Amniotic stem cell (primary cell): ENCODE measurements at regions not wholly inside any gene's neighbourhood (a gene's known extent, or its start where the extent isn't known, plus 50 kb on each side); places are given as distances from the start of the nearest gene placed in this dataset.

Source experiments
- DNase-seq: peaks from one replicate; lab custom pipeline; 2025; lab: John Stamatoyannopoulos, UW

DNA sequence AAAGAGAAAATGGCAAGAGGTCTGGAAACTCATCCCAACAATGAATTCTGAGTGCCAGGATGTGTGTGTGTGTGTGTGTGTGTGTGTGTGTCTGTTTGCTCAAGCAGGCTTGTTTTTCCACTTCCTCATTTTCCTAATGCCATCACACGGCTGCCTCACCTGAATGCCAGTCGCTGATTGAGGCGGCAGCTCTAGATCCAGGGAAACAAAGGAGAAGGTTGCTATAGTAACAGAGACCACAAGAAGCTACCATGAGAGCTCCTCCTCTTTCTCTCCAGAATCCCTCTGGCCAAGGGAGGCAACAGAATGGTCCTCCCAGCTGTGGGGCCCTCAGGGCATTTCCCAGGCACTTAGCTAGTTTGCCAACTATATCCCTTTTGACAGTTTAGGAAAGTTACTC, 241.1 kb upstream of the TSHZ2 start:
- no peak for DNase-seq

DNA sequence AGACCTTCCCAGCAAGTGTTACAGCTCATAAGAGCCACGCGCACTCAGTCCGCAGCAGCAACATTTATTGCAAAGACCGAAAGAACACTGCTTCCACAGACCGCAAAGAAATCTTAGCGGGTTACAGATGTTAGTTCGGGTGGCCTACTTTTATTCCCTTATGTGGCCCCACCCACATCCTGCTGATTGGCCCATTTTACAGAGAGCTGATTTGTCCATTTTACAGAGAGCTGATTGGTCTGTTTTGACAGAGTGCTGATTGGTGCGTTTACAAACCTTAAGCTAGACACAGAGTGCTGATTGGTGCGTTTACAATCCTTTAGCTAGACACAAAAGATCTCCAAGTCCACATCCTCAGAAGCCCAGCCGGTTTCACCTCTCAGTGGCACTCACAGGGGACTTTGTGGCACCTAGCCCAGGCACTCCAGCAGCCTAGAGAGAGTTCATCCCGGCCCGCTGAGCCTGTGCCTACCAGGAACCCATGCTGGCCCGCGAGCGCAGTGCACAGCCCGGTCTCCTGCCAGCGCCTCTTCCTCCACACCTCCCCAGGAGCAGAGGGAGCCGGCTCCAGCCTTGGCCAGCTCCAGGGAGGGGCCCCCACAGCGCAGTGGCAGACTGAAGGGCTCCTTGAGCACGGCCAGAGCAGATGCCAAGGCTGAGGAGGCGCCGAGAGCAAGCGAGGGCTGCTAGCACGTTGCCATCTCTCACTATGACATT, 244.3 kb upstream of the TSHZ2 start:
- no peak for DNase-seq

DNA sequence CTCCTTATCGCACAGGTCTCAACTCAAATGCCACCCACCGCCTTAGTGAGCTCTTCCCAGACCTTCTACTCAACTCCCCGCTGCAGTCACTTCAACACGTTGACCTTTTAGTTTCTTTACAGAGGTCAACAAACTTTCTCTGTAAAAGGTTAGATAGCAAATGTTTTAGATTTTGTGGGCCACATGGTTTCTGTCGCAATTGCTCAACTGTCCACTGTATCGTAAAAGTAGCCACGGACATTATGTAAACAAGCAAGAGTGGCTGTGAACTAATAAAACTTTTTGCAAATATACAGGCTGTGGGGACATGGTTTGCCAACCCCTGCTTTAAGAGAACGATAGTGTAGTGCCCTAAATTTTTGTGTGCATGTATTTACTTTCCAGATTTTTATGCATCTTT, 247.6 kb upstream of the TSHZ2 start:
- no peak for DNase-seq

DNA sequence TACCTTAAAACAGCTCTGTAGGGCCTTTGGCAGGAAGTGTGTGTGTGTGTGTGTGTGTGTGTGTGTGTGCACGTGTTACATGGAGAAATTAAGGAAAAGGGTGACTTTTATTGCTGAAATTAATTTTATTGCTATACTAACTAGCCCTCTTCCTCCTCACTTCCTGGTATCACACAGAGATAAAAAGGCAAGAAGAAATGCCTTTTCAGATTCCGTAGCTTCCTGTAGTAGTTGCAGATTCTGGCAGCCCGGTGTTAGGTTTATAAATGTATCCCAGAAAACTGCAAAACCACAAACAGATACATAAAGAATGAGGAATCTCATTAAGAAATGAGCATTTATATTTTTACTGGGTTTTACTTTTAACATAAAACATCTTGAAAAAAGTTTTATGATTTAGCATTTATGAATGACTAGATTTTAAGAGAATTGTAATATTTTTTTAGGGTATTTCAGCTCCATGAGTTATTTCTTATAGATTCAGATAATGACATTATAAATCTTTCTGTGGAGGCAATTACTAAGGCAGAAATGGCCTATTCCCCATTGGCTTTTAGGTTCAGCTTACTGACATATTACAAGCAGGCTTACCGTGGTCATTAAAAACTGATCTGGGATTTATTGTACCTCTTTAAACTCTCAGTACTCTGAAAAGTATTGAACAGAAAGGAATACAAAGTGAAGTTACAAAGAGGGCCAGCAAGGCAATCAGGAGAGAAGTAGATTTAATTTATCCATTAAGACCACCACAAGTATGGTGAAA, 249.1 kb upstream of the TSHZ2 start:
- DNase-seq, result no peak

DNA sequence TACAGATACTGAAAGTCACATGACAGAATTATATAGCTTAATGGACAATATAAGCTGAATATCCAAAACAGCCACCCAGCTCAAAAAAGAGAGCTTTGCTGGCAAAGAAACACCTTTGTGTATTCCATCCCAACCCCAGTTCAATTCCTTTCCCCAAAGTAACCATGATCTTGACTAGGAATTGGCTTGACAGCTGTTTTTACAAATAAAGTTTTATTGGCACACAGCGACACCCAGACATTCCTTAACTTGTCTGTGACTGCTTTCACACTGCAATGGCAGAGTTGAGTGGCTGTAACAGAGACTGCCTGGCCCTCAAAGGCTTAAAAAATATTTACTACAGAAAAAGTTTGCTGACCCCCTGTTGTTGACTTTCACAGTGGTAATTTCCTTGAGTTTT, 264.0 kb upstream of the TSHZ2 start:
- no peak for DNase-seq

DNA sequence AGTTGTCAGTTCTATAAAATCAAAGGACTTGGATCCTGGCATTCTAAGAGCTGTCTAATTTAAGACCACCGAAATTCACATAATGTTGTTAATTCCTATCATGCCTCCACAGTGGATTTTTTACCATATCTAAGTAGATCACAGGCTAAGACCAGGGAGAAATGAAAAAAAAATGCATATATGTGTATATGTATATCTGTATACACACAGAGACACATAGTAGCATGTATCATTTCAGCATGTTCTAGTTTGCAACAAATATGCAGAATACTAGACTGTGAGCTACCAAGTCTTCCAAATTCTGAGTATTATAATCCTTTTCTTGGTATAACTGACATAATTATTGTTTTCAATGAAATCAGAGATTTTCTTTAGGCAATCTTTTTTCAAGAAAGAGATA, 267.6 kb upstream of the TSHZ2 start:
- no peak for DNase-seq

DNA sequence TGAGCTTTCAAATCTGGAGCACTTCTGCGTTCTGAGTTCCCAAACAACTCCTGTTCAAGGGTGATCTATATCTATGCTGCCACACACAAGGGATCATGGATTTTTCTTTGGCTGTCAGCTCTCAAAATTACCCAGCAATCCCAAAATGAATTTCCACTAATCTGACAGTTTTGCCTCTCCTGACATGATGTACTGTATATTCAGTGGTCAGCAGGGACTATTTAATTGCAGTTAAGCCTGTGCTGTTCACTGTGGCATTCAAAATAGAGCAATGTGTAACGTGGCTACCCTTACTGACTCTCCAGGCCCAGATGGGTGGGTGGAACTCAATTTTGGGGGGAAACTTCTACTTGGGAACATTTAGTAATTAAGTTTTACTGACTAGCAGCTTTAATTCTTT, 283.8 kb upstream of the TSHZ2 start:
- DNase-seq, result no peak

DNA sequence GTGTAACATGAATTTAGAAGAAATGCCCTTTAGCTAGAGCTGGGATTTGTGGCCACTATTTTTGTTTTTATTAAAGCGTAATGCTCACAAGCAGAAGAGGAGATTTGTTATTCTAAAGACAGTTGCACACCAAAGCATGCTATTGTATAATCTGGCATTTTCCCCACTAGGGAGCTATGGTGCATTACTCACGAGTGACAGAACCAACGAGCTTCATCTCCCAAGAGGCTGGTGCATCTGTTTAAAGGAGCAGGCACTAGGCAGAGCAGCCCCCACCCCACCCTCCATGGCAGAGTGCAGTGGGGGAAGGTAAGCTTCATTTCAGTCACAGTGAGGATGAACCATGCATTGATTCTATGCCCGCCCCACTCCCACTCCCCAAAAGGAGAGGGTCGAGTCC, 287.3 kb upstream of the TSHZ2 start:
- DNase-seq, result no peak

DNA sequence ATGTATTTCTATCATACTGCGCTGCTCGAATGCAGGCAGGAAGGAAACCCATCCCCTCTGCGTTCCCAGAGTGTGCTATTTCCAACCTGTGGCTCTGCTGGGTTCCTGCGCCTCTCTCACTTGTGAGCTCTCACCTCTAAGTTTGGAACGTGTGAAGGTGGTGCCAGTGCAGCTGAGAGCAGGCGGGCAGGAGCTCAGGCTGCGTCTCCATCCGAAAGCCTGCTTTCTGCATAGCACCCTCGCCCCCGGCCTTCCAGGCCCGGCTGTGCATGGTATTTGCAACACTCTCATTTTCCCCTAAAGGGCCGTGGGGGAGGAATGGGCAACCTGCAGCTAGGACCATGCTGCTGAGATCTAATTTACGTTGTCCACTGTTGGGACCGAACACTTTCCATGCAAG, 288.0 kb upstream of the TSHZ2 start:
- no peak for DNase-seq

DNA sequence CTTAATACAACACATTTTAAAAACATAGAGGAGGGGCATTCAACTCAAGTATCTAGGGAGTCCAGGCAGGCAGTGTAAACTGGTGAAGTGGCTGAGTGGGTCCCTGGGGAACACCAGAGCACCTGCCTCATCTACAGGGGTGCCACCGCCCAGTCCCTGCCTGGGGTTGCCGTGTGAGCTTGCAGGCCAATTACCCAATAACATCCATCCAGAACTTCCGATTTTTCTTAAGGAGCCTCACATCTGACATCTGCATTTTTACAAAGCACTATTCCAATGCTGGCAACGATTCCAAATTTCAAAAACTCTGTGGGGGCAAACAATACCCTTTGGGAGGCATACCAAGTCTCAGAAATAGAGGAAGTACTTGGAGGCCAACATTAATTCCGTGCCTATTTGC, 288.4 kb upstream of the TSHZ2 start:
- no peak for DNase-seq

DNA sequence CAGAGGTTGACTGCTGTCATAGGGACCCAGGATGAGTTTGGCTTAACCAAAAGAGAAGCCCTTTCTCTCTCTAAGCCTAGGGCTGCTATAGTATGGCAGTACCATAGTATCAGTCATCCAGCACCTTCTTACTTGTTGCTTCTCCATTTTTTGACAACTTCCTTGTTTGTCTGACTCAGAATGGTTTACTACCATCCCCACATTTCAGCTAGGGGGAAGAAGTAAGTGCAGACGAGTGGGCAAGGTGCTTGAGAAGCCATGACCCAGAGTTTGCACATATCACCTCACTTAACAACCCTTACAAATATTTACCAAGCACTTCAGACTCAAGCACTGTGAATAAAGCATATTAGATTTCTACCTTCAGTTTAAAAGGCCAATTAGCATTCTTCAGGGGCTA, 289.9 kb upstream of the TSHZ2 start:
- no peak for DNase-seq

DNA sequence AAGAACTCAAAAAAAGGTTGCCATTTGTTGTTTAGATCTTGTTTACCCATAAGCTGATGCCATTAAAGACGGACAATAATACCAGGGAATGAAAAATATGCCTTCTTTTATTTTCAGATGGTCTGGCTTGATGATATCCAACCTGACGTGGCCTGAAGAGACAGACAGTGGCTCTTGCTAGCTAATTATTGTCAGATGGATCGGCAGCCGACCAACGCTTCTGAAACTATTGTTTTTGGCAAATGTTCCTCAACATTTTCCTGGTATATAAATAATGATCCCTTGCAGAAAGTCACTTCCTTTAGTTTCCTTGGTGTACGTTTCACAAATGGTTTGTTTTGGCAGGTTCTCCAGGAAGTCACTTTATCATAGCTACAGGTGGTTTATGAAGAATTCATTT, 290.9 kb upstream of the TSHZ2 start:
- no peak for DNase-seq

DNA sequence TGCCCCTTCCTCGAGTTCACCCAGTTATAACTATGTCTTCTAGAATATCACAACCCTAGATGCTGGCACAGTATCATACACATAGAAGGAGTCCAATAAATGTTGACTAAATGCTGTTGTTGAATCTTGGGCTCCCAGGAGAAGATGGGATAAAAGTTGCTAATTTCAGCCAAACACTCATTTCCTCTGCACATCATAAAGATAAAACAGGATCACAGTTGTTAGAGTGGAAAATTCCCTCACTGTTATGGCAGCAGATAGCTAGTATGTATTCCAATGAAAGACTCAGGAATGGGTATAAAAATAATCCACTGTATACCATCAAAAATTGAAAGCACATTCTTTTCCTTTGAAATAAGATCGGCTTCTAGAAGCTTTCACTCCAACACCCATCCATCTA, 294.9 kb upstream of the TSHZ2 start:
- no peak for DNase-seq

DNA sequence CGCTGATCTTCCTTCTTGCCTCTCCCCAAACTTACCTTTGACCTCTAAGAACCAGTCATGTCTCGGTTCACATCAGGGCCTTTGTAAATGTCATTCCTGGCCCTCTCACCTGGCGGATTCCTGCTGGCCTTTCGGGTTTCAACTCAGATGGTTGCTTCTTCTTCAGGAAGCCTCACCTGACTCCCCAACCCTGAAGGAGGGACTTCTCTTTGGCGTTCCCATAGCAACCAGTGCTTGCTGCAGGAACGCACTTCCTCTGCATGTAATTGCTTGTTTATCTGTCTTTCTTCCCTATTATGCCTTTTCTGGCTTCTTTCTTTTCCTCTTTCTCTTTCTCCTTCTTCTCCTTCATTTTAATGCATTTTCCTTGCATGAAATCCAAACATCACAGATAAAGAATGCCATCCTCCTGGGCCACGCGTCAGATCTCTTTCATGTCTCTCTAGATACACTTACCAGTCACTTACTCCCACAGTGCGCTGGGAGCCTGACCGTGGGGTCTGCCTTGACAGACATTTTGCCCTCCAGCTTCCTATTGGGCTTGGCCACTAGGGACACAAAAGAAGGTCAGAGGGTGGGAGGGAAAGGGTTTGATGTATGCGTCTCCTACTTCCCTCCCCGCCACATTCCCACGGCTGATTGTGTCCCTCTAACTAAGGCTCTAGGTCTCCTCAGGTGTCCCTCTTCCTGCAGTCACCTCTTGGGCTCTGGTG, 295.7 kb upstream of the TSHZ2 start:
- no peak for DNase-seq

DNA sequence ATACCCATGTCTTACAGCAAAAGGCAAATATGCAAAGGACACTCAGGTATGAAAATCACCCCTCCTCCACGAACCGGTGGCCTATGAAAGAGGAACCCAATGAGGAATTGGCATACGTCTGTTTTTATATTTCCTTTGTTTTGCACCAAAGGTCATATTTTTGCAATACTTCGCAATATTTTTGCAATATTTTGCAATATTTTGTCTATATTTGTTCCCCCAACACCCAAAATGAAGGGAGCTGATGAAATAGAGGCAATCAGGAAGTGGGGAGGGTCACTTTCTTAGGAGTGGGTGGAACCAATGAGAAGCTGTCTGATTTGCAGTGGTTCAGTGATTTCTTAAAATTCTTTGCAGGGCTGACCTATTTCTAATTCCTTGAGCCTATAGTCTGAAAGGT, 296.8 kb upstream of the TSHZ2 start:
- no peak for DNase-seq

DNA sequence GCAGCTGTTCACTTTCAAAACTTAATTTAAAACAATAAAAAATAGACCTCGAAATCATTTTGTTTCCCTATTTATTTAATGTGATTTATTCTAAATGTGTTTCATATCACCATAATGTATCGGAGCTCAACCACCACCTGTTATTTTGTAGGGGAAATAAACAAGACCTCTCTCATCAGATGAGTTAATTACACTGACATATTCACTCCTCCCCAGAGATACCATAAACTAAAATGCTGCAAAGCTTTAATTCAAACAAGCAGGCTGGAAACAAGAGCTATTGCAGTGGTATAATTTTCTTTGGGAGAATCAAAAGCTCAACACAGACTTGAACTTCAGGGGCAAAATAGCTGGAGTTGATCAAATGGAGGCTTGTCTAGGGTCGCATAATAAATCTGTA, 303.5 kb upstream of the TSHZ2 start:
- DNase-seq, result no peak

DNA sequence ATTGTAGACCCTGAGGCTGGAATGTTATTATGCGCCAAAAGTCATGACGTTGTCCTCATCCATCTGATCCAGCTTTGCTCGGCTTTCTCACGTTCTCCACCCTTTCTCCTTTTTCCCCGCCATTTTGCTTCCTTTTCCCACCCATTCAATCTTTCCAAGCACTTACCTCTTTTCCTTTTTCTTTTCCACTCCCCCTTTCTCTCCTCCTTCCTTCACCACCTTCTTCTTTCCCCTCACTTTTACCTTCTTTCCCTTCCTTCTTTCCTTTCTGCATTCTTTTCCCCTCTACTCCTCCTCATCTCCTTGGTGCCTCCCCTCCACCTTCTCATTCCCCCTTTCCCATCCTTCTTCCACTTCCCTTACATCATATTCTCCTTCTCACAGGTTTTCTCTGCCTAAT, 304.8 kb upstream of the TSHZ2 start:
- DNase-seq, result no peak

DNA sequence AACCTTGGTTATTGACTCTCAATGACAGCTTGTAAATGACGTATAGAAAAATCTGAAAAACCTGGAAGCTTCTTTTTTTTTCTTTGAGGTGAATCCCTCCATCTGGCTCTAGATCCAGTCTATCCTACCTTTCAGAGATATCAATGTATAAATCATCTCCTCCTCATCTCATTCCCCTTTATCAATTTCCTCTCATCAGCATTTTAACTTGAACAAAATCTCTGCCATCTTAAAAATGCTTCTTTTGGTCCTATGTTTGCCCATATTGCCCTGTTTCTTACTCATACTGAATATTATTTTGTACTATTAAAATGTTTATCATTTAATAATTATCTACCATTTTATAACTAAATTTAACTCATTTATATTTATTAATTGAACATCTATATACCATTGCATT, 306.7 kb upstream of the TSHZ2 start:
- no peak for DNase-seq

DNA sequence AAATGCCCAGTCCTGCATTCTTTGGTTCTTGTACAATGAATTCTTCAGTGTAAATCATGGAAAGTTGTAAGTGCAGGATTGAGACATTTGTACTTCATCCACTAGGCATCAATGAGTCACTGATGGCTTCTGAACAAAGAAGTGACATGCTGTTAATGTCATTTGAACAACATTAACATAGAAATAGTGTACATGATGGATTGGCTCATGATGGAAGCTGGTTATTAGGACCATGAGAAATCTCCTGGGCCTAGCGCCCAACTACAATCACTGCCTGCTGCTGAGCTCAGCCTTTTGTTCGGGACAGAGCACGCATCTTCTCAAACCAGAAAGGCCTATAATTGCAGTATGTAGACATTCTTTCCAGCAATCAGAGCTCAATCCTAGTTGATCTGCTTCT, 316.8 kb upstream of the TSHZ2 start:
- DNase-seq, result no peak

DNA sequence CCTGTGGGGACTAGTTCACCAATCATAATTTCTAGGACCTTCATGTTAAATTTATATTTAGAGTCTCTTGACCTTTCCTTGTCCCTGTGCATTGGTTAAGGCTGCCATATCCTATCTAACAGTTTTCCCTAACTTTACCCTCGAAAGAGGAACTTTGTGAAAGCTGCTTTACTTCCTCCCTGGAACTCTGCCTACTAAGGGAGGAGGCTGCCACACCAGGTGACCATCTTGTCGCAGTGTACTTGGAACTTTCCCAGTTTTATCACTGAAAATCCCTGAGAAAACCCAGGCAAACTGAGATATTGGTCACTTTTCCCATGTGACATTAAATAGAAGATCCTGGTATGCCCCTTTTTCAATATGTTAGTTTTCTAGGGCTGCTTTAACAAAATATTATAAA, 317.6 kb upstream of the TSHZ2 start:
- no peak for DNase-seq

DNA sequence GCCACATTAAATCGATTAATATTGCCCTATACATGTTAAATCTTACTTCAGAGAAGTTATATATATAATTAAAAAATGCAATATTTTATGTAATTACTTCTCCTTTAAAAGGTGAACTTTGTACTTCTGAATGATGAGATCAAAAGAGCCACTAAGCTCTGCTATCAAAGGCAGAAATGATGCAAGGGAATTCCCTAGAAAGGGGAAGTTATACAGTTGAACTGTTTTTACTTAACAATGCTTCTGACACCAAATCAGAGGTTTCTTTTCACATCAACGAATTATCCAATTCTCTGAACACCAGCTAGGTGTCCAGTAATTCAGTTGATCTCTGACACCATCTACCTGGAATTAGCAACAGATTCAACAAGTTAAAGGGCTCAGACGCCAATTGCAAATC, 319.9 kb upstream of the TSHZ2 start:
- DNase-seq, result no peak

DNA sequence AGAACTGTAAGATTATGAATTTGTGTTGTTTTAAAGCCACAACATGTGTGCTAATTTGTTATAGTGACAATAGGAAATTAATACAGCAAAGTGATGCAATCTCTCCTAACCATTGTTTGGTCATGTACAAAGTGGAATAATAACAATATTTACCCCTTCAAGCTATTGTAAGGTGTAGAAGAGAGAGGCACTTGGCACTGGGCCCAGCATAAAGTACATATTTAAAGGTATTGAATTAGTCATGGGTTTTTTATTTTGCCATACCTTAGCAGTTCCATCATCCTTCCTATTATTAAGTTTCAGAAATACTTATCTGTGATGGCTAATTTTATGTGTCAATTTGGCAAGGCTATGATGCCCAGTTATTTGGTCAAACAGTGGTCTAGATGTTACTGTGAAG, 322.4 kb upstream of the TSHZ2 start:
- no peak for DNase-seq

DNA sequence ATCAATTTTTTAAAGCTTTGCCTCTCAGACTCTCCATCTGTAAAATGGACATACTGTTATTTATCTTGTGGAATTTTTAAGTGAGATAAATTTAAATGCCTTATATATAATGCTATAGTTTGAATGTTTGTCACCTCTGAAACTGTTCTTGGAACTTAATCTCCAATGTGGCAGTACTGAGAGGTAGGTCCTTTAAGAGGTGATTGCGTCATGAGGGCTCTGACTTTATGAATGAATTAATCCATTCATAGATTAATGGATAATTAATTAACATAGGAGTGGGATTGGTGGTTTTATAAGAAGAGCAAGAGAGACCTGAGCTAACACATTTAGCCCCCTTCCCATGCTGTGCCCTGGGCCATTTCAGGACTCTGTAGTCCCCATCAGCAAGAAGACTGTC, 326.3 kb upstream of the TSHZ2 start:
- no peak for DNase-seq
